ENCODE measurements at regions not wholly inside any gene's neighbourhood (a gene's known extent, or its start where the extent isn't known, plus 50 kb on each side); places are given as distances from the start of the nearest gene placed in this dataset.

DNA sequence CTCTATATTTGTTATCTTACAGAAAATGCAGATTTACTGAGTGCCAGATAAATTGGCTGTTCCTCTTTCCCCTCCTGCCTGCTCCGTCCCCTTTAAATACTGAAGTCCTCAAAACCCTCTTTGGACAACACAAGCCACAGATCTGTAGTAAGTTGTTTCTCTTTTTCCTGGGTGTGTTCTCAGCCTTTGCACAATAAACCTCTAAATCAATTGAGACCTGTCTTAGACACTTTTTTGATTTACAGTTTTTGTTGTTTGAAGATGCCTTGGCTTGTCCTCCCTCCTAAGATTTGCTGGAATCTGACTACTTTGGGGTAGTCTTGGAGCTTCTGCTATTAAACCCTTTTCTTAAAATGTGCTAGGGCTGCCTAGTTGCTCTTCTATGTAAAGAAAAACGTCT lies 60.9 kb upstream of the EIF2S2 start:
- no peak for DNase-seq (ENCODE audit: low read depth, low spot score)
- Histone ChIP-seq H3K4me2 (ENCODE audit: control insufficient read depth, extremely low read depth, insufficient read depth, low read depth, low read length) (no peak overlapping the region), H3K4me3 (ENCODE audit: control insufficient read depth in 2 of 3, extremely low read depth in 1 of 3, insufficient read depth in 2 of 3, low read depth in 1 of 3, low read length in 3 of 3) (no peak overlapping the region), H3K9ac (ENCODE audit: control insufficient read depth, extremely low read depth, insufficient read depth, low read length) (no peak overlapping the region), H3K9me1 (ENCODE audit: control insufficient read depth, extremely low read depth, insufficient read depth, low read length) (no peaks in the 10 kb centered on the region), H3K27me3 (ENCODE audit: control insufficient read depth, extremely low read depth, insufficient read depth, low read length) (no peaks in the 10 kb centered on the region), H3K27ac (ENCODE audit: control insufficient read depth, insufficient read depth, low read length) (no peak overlapping the region), H3K9me3 (ENCODE audit: control insufficient read depth, low read depth, low read length) (no peaks in the 10 kb centered on the region), H3K4me1 (ENCODE audit: control insufficient read depth, extremely low read depth, insufficient read depth, low read length) (no peaks in the 10 kb centered on the region), H3K36me3 (ENCODE audit: control insufficient read depth in 2 of 2, extremely low read depth in 1 of 2, insufficient read depth in 2 of 2, low read length in 2 of 2) (no peaks in the 10 kb centered on the region), H3K79me2 (ENCODE audit: control insufficient read depth, insufficient read depth, low read length) (no peaks in the 10 kb centered on the region), H2AFZ (ENCODE audit: control insufficient read depth, low read length) (no peak overlapping the region), H4K20me1 (ENCODE audit: control insufficient read depth, extremely low read depth, insufficient read depth, low read length) (no peaks in the 10 kb centered on the region)
- FAIRE-seq: no peak
- dilution Hi-C loops (cut with MboI; ENCODE audit: extremely low pct_ligation_motif_present, low sequenced_read_pairs): no loop called here
- TF ChIP-seq EZH2 (IDR thresholded peaks at IDR 0.05; ENCODE audit: low read length): no peak
- TF ChIP-seq, protein P1, sequence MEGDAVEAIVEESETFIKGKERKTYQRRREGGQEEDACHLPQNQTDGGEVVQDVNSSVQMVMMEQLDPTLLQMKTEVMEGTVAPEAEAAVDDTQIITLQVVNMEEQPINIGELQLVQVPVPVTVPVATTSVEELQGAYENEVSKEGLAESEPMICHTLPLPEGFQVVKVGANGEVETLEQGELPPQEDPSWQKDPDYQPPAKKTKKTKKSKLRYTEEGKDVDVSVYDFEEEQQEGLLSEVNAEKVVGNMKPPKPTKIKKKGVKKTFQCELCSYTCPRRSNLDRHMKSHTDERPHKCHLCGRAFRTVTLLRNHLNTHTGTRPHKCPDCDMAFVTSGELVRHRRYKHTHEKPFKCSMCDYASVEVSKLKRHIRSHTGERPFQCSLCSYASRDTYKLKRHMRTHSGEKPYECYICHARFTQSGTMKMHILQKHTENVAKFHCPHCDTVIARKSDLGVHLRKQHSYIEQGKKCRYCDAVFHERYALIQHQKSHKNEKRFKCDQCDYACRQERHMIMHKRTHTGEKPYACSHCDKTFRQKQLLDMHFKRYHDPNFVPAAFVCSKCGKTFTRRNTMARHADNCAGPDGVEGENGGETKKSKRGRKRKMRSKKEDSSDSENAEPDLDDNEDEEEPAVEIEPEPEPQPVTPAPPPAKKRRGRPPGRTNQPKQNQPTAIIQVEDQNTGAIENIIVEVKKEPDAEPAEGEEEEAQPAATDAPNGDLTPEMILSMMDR (optimal IDR thresholded peaks at IDR 0.05 in 1 of 3, IDR thresholded peaks at IDR 0.05 in 1 of 3, conservative IDR thresholded peaks at IDR 0.05 in 1 of 3; ENCODE audit: extremely low read depth in 1 of 3, insufficient read depth in 2 of 3, low read length in 3 of 3): no peak

DNA sequence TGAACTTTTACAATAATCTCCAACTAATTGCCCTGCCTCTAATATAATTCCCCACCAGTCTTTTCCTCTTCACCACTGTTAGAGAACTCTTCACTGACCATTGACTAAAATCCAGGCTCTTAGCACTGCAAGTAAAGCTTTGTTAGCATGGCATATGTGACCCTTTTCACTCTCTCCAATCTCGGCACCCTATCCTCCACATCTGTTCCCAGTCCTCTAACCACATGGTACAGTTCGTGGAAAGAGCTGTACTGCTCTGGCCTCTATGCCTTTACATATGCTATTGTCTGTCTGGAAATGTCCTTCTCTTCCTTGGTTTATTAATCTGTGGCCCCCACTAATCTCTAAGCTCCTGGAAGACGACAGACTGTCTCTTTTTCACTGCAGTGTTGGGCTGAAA lies 63.0 kb upstream of the EIF2S2 start:
- H3K9ac ChIP-seq (ENCODE audit: control insufficient read depth, extremely low read depth, insufficient read depth, low read length): no peak overlapping the region
- dilution Hi-C loops (cut with MboI; ENCODE audit: extremely low pct_ligation_motif_present, low sequenced_read_pairs): no loop called here
- H3K4me1 ChIP-seq (ENCODE audit: control insufficient read depth, extremely low read depth, insufficient read depth, low read length): no peaks in the 10 kb centered on the region
- H4K20me1 ChIP-seq (ENCODE audit: control insufficient read depth, extremely low read depth, insufficient read depth, low read length): no peaks in the 10 kb centered on the region
- no peaks in the 10 kb centered on the region for H3K9me3 ChIP-seq (ENCODE audit: control insufficient read depth, low read depth, low read length)
- H3K36me3 ChIP-seq (ENCODE audit: control insufficient read depth in 2 of 2, extremely low read depth in 1 of 2, insufficient read depth in 2 of 2, low read length in 2 of 2): no peaks in the 10 kb centered on the region
- H3K4me3 ChIP-seq (ENCODE audit: control insufficient read depth in 2 of 3, extremely low read depth in 1 of 3, insufficient read depth in 2 of 3, low read depth in 1 of 3, low read length in 3 of 3): no peak overlapping the region
- H2AFZ ChIP-seq (ENCODE audit: control insufficient read depth, low read length): no peak overlapping the region
- no peaks in the 10 kb centered on the region for H3K27me3 ChIP-seq (ENCODE audit: control insufficient read depth, extremely low read depth, insufficient read depth, low read length)
- no peak overlapping the region for H3K4me2 ChIP-seq (ENCODE audit: control insufficient read depth, extremely low read depth, insufficient read depth, low read depth, low read length)
- FAIRE-seq: no peak
- H3K79me2 ChIP-seq (ENCODE audit: control insufficient read depth, insufficient read depth, low read length): no peaks in the 10 kb centered on the region
- no peaks in the 10 kb centered on the region for H3K9me1 ChIP-seq (ENCODE audit: control insufficient read depth, extremely low read depth, insufficient read depth, low read length)
- H3K27ac ChIP-seq (ENCODE audit: control insufficient read depth, insufficient read depth, low read length): no peak overlapping the region
- TF ChIP-seq, protein P1 (optimal IDR thresholded peaks at IDR 0.05 in 1 of 3, IDR thresholded peaks at IDR 0.05 in 1 of 3, conservative IDR thresholded peaks at IDR 0.05 in 1 of 3; ENCODE audit: extremely low read depth in 1 of 3, insufficient read depth in 2 of 3, low read length in 3 of 3): no peak
- TF ChIP-seq EZH2 (IDR thresholded peaks at IDR 0.05; ENCODE audit: low read length): no peak
- no peak for DNase-seq (ENCODE audit: low read depth, low spot score)
